Uterus (tissue), 2 donors: ENCODE measurements at regions not wholly inside any gene's neighbourhood (a gene's known extent, or its start where the extent isn't known, plus 50 kb on each side); places are given as distances from the start of the nearest gene placed in this dataset.

Source experiments
- POLR2A ChIP-seq, 2 donors: fragments of 450-650 bp; IDR thresholded peaks; one replicate each; pipeline ENCODE4 v1.6.1; 2016; ENCODE audit warnings: antibody characterized with exemption in 2 of 2, mild to moderate bottlenecking in 1 of 2, moderate library complexity in 1 of 2
- TF ChIP-seq, protein P1 (sequence below), 4 experiments: fragments of 200-600 bp in 2 of 4; fragments of 450-650 bp in 2 of 4; sonication (generic) in 2 of 4; IDR thresholded peaks; one replicate each; pipeline ENCODE4 v1.5.1; 2016 to 2019; ENCODE audit warnings: antibody characterized with exemption in 4 of 4, mild to moderate bottlenecking in 2 of 4, moderate library complexity in 1 of 4

- TF ChIP-seq, protein P1, sequence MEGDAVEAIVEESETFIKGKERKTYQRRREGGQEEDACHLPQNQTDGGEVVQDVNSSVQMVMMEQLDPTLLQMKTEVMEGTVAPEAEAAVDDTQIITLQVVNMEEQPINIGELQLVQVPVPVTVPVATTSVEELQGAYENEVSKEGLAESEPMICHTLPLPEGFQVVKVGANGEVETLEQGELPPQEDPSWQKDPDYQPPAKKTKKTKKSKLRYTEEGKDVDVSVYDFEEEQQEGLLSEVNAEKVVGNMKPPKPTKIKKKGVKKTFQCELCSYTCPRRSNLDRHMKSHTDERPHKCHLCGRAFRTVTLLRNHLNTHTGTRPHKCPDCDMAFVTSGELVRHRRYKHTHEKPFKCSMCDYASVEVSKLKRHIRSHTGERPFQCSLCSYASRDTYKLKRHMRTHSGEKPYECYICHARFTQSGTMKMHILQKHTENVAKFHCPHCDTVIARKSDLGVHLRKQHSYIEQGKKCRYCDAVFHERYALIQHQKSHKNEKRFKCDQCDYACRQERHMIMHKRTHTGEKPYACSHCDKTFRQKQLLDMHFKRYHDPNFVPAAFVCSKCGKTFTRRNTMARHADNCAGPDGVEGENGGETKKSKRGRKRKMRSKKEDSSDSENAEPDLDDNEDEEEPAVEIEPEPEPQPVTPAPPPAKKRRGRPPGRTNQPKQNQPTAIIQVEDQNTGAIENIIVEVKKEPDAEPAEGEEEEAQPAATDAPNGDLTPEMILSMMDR (IDR thresholded peaks at IDR 0.05): no peak
- no peak for TF ChIP-seq POLR2A (IDR thresholded peaks at IDR 0.05)
These were observed 80.8 kb upstream of the CMKLR1 start for GRCh38 chr12:108419949-108420348.
